ENCODE measurements at regions not wholly inside any gene's neighbourhood (a gene's known extent, or its start where the extent isn't known, plus 50 kb on each side); places are given as distances from the start of the nearest gene placed in this dataset.

DNA sequence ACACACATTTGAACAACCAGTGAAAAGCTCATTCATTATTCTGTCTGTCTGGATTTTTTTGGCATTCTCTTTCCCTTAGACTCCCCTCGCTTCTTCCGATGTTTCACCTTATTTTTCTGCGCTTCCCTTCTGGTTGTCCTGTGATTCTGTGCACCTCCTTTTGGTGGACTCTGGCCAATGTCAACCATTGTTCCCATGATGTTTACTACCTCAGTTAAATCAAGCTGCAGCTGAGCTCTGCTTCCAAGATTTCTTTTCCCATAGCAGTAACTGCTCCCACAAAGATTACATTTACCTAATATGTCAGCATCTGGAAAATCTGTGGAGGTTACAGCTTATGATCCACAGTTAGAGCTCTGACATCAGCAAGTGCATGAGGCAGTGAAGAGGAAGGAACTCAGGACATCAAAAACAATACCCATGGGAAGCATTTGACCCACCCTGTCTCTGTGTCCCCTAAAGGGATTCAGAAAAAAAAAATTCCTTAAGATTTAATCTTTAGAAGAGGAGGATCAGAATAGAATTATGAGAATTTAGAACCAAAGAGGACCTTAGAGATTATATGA is 69.9 kb upstream of the ADAMTS5 start:
- TF ChIP-seq, protein P1, sequence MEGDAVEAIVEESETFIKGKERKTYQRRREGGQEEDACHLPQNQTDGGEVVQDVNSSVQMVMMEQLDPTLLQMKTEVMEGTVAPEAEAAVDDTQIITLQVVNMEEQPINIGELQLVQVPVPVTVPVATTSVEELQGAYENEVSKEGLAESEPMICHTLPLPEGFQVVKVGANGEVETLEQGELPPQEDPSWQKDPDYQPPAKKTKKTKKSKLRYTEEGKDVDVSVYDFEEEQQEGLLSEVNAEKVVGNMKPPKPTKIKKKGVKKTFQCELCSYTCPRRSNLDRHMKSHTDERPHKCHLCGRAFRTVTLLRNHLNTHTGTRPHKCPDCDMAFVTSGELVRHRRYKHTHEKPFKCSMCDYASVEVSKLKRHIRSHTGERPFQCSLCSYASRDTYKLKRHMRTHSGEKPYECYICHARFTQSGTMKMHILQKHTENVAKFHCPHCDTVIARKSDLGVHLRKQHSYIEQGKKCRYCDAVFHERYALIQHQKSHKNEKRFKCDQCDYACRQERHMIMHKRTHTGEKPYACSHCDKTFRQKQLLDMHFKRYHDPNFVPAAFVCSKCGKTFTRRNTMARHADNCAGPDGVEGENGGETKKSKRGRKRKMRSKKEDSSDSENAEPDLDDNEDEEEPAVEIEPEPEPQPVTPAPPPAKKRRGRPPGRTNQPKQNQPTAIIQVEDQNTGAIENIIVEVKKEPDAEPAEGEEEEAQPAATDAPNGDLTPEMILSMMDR (conservative IDR thresholded peaks at IDR 0.05): no peak
- no peak for TF ChIP-seq ZFX (IDR thresholded peaks at IDR 0.05)
